ENCODE measurements at regions not wholly inside any gene's neighbourhood (a gene's known extent, or its start where the extent isn't known, plus 50 kb on each side); places are given as distances from the start of the nearest gene placed in this dataset.

DNA sequence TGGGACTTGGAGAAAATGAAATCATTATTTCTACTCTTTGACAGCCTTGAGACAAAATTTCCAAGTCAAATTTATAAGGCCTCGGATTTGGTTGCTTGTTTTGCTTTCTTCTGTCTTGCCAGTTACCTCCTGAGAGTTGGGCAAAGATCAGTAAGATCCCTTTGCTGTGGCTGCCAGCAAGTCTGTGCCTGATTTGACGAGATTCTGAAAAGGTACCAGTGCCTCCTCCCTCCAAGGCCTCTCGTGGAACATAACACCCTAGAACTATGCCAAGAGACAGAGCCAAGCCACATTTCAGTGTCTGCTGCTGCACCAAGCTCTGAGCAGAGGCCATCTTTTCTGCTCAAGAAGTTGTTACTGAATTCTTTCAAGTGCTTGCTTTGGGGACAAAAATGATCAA is 61.0 kb downstream of the GTPBP8 start:
- peak; percentile 22 for DNase-seq

DNA sequence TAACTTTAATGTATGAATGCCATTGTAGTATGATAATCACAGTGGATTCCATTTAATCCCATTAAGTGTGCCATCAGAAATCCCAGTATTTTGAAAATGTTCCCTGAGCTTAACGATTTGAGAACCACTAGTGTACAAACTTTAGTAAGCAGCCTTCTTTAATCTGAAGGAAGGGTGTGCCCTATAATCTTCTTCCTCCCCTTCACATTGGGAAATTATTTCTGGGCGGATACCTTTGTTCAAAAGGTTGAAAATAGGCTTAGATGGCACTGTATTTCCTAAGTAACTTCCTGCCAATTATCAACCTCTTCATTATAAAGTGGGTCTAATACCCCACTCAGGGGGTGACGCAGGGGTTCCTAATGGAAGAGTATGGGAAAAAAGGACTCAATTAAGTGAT is 62.4 kb downstream of the GTPBP8 start:
- peak; percentile 34 for DNase-seq

DNA sequence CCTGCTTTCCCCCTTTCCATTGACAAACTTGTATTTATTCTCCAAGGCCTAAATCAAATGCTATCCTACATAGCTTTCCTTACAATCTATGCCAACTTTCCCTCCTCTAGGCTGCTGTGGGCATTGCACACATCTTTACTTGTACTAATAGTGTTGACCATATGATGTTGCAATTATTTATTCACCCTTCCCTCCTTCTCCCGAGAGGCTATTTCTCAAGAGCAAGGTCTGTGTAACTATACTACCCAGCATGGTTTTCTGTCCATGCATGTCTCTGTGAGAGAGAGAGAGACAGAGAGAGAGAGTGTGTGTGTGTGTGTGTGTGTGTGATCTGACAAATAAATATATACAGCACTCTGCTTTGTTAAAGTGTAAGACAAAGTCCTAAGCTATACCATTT is 63.8 kb downstream of the GTPBP8 start:
- DNase-seq, result no peak

DNA sequence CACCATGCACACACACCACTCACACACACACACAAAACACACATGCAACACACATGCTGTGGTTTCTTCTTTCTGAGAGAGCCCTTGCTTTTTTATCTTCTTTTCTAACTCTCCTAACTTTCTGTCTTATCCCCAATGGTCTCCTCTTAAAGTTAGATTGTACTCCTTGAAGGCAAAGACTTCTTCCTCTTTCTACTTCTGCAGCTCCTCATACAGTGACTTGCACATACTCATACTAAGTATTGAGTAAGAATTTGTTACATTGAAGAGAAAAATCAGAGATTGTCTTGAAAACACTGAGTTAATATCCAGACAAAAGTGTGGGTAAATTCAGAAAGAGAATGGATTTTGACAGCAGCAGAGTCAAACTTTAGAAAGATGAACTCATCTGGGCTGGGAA is 64.4 kb downstream of the GTPBP8 start:
- no peak for DNase-seq

- DNase-seq, result no peak
Measured at GRCh38 chr3:113055961-113056360, 65.2 kb downstream of the GTPBP8 start.

- no peak for DNase-seq
Measured at GRCh38 chr3:113057117-113057516, 66.3 kb downstream of the GTPBP8 start.

GRCh38 chr3:113058188-113058587 is 67.4 kb downstream of the GTPBP8 start:
- no peak for DNase-seq

DNA sequence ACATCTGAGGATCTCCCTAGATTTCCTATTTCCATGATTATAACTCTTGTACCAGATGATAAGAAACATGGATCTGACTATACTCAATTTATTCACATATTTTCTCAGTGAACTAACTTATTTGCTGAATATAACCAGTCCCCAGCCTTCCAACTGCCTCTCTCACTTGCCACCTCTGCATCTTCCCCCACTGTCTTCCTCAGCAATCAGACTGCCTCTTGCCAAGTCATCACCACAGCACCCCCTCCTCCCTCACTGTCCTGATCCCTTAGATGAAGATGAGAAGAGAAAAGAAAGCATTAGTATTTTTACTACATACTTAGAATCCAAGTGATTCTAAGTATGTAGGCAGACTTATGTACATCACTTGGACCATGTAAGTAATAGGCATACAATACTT is 71.9 kb downstream of the GTPBP8 start:
- no peak for DNase-seq

GRCh38 chr3:113063126-113063894 is 72.5 kb downstream of the GTPBP8 start:
- DNase-seq, result no peak

GRCh38 chr3:113064183-113064582 is 73.4 kb downstream of the GTPBP8 start:
- DNase-seq, result no peak

DNA sequence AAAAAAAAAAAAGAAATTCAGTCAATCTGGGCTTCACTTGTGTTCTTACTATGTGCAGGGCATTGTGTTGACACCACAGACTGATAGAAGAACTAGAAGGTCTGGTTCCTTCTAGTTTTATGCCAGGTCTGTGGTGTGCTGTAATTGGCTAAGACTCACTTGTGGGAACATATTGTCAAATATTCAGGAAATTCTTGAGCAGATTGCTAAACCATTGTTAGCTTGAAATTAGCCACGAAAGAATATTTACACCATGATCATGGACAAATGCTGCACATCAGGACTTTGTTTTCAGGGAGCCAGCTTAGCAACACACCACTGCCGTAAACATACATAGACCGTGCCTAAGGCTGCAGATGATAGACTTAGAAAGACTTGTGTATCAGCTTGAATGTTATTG is 74.6 kb downstream of the GTPBP8 start:
- DNase-seq, result no peak

- DNase-seq, result no peak
Measured at GRCh38 chr3:113070072-113070640, 79.4 kb downstream of the GTPBP8 start.

DNA sequence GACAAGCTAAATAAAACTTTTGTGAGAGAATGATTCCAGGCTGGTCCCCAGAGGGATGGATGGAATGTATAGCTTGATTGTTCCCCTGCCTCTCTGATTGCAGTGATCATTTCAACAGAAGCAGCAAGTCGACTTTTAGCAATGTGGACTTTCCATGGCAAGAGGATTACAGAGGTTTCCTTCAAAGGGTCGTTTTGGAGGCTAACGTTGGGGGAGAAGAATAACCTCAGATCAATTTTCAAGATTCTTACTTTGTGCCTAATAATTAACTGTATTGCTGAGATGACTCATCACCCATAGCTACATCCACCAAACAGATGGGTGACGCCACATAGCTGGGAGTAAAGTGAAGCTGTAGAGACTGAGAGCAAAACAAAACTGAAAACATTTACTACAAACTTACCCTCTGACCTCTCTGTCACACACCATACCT is 79.9 kb downstream of the GTPBP8 start:
- no peak for DNase-seq

DNA sequence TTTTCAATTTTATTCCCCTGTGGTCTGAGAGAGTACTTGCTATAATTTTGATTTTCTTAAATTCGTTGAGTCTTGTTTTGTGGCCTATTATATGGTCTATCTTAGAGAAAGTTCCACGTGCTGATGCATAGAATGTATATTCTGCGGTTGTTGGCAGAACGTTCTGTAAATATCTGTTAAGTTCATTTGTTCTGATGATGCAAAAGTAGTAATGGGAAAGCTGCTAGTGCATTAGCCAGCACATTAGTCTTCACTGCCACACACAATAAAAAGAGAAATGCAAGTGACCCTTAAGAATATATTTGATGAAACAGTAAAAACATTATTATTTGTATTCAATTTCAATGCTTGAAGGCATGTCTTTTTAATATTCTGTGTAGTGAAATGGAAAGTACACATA is 84.8 kb downstream of the GTPBP8 start:
- no peak for DNase-seq

DNA sequence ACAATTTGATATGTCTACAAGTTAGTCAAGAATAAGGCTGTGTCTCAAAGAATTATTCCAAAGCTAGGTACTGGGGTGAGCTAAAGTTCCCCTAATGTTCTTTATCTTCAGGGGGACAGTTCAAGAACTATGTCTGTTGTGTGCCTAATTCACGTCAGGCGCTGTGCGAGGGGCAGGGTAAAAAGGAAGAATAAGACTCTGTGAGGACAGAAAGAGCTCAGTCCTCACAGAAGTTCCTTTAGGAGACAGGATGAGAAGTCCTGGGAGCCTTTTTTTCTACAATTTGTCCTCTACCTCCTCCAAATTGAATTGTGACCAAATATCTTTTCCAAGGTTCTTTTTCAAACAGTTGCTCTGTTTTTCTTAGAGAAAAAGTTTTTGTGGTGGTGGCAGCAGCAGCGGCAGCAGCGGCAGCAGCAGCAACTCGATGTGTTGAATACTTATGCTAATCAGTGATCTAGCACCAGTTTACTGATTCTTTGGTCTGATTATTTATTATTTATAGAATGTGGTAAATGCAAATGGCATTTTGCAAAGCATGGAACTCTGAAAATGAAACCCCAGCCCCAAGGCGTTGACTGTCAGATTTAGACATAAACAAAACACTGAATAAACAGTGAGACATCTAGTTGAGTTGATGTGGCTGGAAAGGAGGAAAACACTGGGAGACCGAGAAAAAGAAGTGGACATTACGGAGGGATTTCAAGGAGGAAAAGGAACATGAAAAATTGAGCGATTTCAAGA is 88.6 kb downstream of the GTPBP8 start:
- no peak for DNase-seq

DNA sequence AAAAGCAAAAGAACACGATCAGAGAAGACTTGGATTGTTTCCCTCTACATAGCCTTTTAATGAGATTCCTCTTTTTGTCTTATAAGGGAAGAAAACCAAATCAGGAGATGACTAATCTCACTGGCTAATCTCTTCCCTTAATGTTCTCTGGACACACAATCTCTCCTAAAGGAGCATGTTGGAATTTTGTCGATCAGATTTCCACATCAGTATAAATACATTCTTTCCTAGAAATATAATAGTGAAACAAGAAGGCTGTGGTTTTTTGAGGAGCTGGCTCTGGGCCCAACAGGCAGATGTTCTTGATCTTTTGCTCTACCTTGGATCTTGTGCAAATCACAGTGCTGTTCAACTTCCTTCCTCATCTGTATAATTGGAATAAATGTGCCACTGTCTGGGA is 94.0 kb downstream of the GTPBP8 start:
- peak; percentile 13 for DNase-seq

GRCh38 chr3:113086560-113087461 is 96.0 kb downstream of the GTPBP8 start:
- DNase-seq, result no peak

GRCh38 chr3:113088616-113089015 is 97.8 kb downstream of the GTPBP8 start:
- no peak for DNase-seq

DNA sequence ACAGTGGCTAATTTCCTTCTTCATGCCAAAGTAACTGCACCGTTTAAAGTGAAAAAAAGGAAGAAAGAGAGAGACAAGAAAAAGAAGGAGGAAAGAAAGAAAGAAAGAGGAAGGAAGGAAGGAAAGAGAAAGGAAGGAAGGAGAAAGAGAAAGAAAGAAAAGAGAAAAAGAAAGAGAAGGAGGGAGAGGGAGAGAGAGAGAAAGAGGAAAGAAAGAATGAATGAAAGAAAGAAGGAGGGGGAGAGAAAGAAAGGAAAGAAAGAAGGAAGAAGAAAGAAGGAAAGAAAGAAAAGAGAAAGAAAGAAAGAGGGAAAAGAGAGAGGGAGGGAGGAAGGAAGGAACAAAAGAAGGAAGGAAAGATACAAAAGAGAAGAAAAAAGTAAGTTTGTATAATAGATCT is 100.6 kb downstream of the GTPBP8 start:
- DNase-seq, result no peak

GRCh38 chr3:113092746-113093145 is 102.0 kb downstream of the GTPBP8 start:
- DNase-seq, result peak; percentile 14

DNA sequence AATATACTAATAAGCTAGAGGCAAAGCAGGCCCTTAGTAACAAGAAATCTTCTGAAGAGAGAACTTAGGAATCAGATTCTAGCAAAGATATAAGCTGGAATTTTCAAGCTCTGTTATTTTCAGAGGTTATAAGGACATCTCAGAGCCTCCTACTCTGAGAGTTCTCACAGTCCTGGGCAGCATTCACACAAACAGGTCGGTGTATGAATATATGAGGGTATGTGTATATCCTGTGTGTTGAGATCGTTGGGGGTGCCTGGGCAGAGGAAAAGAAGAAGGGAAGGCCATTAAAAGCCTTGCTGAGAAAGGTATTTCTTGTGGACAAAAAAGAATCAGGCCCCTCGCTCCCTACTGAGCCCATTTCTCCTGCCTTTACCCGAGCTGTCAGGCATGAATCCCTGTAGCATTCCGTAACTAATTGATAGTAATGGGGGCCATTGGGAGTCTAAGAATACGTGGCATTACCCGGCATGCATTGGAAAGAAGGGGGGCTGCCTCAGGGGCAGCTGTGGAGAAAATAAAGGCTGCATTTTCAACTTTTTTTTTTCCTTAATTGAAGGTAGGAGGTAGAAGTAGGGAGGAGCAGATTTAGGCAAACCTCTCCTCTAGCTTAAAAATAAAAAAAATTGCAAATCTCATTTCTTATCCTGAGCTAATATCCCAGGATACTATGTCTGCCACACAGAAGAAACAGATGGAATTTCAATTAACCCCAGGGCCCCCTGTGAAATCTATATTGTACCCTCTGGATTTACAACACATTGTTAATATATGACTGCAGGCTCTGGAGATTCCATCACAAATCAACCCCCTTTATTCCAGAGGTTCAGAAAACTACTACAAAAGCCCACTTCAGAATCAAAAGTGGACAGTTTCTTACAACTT is 103.8 kb downstream of the GTPBP8 start:
- DNase-seq, result no peak

Measured in NCI-H82 (cell line).